CD4-positive, alpha-beta T cell treated with Interleukin-1 beta for 1 hour (primary cell): ENCODE measurements at regions not wholly inside any gene's neighbourhood (a gene's known extent, or its start where the extent isn't known, plus 50 kb on each side); places are given as distances from the start of the nearest gene placed in this dataset.
"Not testable (repeated sequence)": the region's sequence is repeated elsewhere in the genome, so short reads cannot be mapped to it uniquely, and the experiment has no call there.

Source experiments
- DNase-seq, 2 donors: peaks; one replicate each; pipeline ENCODE4 v3.0.0-alpha.2; 2020 to 2022

DNA sequence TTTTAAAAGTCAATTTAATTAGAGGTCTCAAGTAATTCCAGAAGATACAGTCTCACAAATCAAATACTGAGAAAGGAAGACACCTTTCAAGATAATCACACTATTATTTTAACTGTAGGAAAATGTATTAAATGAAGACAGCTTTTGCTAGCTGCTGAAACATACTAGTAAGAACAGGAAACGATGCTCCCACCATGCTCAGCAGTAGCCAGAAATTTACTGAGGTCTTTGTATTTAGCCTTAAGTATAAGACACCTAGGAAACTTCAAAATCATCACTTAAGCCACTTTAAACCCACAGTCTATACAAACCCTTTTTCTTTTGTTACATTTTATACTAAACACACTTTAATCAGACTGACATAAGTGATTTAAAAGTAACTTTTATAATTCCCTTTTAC, 72.7 kb upstream of the NPIPB12 start:
- not testable (repeated sequence) for DNase-seq

DNA sequence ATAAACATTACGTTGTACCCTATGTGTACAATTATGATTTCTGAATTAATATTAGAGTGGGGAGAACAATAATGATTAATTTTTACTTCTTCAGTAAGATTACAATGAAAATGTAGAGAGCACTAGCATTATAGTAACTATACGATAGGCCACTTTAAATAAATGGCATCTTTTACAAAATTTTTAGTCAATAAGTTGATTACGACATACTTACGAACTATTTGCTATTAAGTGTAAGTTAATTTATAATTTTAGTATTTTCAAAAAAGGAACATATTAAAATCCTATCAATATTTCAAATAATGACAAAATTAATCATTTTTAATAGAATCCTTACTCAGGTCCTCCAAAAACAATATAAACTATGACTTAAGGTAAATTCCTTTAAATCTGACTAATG, 75.6 kb upstream of the NPIPB12 start:
- not testable (repeated sequence) for DNase-seq

DNA sequence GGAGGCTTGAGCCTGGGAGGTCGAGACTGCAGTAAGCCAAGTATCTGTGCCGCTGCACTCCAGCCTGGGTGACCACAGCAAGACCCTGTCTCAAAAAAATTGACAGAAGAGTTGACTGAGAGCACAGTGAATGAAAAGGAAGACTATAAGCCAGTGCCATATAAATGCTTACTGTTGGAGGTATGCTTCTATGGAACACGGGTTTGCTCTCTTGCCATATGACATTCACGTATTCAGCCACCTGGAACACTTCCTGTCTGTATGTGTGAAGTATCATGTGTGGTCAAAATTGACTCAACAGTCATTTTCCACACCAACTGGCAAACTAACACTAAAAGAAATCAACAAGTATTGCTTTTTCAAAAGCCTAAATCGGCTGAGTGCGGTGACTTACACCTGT, 71.1 kb upstream of the SPN start:
- DNase-seq = not testable (repeated sequence)

DNA sequence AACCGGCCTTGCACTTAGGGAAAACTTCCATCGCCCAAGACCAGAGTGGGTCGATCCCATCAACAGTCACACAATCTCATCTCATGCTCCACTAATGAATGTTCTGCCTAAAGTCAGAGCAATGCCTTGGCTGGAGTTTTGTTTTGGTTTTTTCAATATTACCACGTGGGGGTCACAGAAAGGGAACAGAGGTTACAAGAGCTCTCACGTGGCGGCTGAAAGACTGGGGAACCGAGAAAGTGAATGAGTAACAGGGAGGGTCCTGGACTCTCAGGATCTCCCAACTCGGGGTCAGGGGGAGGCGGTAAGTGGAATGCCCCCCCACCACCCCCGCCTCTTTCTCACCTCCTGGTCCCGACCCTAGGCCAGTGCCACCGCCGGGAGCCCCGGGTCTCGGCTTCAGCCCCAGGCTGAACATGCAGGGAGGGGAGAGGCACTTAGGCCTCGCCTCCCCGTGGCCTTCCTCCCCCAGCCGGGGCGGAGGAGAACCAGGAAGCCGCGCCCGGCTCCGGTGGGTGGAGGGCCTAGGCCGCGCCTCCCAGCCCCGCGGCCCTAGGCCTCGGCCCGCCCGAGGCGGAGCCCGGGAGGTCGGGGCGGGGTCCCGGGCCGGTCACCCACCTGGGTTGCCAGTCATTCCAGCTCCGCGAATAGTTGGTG, 68.7 kb upstream of the SPN start:
- peak; percentile 43 to 65 for DNase-seq

DNA sequence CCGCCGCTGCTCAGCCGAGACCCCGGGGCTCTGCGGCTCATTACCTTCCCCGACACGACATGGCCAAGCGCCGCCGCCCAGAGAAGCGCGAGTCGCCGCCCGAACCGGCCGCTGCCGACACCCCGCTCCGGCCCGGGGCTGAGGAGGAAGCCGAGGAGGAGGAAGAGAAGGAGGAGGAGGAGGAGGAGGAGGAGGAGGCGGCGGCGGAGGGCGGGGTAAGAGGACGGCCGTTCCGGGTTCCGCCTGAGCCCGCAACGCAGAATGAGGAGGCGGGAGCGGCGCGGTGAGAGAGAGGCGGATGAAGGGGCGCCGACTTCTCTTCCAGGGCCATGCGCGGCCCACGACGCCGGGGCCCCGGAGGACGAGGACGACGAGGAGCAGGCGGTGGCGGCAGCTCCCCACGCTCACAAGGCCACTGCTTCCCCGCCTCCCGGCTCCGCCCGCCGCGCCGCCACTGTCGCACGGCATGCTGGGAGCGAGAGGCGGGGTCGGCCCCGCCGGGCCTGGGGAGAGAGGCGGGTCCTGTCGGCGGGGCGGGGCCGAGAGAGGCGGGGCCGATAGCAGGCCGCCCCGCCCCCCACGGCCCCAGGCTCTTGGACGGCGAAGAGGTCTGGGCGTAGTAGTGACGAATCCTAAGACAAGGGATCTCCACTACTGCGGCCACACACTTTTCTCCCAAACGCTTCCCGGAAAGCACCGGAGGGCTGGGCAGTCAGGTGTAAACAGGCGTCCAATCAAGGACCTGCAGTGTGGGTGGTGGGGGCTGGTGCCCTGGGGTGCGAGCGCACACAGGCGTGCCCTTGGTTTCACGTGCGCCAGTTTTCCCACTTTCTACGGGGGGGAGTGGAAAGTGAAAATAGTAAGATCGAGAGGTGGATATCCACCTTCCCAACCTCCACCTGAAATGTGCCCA, 67.9 kb upstream of the SPN start:
- peak; percentile 90 to 91 for DNase-seq

DNA sequence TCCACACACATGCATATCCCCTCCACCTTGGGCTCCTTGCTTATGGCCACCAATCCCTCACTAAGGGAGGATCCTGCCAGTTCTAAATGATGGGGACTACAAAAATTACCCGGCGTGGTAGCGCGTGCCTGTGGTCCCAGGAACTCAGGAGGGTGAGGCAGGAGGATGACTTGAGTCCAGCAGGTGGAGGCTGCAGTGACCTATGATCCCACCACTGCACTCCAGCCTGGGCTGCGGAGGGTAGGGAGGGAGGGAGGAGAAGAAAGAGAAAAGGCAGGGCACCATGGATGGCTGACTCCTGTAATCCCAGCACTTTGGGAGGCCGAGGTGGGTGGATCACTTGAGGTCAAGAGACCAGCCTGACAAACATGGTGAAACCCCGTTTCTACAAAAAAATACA, 66.0 kb upstream of the SPN start:
- not testable (repeated sequence) for DNase-seq

DNA sequence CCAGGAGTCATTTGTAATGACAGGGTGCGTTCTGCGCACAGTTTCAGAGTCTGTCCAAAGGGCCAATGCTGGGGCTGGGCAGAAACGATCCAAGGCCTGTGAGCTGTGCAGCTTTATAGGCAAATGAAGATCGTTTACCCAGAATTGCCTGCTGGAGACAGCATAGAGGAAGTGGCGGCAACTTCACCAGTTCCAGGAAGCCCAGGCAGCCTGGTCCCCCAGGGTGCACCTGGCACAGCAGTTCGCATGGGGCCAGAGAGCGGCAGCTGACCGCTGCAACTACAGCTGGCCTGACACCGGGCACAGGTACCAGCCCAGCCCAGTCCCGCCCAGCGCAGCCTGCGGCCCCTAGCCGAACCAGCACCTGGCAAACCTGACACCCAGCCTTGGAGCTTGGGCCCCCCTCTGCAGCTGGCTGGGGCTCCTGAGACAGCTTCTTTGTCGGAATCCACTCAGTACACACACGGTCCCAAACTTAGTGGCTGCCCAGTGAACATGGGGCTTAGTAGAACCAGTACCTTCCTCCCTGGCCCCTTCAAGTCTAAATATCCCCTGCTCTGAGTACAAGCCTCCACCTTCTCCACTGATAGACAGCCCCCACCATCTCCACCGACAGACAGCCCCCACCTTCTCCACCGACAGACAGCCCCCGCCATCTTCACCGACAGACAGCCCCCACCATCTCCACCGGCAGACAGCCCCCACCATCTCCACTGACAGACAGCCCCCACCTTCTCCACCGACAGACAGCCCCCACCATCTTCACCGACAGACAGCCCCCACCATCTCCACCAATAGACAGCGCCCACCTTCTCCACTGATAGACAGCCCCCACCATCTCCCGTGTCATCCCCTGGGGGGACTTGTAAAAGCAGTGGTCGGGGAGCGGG, 62.7 kb upstream of the SPN start:
- peak; percentile 50 to 52 for DNase-seq

DNA sequence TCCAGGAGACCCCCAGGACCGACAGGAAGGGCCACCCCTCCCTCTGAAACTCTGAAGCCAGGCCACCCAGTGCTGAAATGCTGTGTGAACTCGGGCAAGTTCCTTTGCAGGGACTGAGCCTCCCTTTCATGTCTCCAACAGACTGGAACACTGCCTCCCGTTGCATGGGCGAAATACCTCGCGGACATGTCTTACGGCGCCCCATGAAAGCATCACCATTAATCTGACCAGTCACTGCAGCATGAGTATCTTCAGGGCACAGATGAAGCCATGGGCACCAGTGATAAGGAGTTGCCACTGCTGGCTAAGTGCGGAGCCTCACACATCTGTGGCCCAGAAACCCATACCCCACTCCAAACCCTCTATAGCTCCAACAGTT, 60.8 kb upstream of the SPN start:
- not testable (repeated sequence) for DNase-seq

DNA sequence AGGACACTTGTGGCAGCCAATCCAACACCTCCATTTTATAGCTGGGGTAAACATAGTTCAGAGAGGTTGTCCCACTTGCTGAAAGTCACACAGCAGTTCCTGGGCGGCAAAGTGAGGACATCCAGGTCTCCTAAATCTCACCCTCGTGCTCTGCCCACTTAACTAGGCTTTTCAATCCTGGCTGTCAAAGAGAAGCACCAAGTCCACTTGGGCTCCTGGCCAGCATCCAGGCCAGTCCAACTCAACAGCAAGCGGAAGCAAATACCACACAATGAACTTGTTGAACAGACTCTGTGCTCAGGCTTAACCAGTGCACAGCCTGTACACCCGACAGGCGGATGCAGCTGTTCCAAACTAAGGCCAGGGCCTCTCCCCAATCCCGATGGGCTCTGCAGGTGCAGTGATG, 60.4 kb upstream of the SPN start:
- not testable (repeated sequence) for DNase-seq

DNA sequence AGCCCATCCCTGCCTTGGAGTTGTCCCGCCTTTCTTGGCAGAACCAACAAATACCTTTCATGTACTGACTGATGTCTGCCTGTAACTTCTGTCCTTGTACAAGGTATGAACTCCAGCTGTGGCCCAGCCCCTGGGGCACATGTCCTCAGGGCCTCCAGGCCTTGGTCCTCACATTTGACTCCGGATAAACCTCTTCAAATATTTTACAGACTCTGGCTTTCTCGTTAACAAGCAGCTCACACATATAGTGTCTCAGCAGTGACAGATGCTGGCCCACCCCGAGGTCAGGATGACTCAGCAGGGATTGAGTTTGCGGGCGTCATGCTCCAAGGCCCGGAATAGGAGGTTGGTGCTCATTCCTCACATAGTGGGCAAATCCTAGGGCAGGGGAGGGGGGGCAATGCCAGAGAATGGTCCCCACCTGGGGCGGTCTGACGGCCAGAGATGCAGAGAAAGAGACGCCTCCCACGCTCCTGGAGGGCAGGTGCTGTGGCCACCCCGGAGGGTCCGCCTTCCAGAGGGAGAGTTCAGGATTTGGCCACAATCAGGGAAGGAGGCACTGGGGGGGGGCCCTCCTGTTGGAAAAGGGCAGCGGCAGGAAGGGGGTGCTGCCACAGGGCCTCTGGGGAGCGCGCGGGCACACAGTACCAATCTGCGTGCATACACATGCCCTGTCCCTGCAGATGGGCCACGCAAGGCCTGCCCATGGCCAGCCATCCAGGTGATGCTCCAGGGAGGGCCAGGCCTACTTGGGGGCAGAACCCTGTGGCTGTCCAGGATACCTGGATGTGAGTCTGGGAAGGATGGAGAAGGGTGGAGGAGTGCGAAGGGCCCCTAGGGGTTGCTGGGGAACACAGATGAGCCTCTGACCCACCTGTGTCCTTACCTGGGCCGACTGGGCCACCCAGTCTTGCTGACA, 58.2 kb upstream of the SPN start:
- DNase-seq = not testable (repeated sequence)

DNA sequence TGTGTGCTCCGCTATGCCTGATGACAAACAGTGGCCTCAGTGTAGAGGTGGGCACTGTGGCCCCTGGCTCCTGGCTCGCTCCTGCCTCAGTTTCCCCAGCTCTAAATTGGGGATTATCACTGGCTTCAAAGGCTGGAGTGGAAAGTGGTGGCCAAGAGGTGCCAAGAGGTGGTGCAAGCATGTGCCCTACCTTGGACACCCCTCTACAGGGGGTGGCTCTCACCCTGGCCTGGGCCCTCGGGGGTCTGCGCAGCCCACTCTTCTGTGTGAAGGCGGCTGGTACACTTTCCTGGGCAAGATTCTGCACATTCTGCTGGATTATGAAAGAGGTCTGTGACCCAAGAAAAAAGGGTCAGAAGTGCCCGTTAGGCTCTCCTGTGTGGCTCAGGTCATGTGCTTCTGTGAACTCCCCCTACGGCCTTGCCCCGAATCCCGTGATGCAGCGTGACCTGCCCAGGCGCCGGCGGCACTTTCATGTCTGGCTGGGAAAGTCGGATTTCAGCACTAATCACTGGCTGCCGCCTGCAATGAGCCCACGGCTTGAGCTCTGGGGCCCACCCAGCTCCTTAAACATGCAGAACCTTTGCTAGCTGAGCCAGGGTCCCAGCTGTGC, 57.3 kb upstream of the SPN start:
- not testable (repeated sequence) for DNase-seq

DNA sequence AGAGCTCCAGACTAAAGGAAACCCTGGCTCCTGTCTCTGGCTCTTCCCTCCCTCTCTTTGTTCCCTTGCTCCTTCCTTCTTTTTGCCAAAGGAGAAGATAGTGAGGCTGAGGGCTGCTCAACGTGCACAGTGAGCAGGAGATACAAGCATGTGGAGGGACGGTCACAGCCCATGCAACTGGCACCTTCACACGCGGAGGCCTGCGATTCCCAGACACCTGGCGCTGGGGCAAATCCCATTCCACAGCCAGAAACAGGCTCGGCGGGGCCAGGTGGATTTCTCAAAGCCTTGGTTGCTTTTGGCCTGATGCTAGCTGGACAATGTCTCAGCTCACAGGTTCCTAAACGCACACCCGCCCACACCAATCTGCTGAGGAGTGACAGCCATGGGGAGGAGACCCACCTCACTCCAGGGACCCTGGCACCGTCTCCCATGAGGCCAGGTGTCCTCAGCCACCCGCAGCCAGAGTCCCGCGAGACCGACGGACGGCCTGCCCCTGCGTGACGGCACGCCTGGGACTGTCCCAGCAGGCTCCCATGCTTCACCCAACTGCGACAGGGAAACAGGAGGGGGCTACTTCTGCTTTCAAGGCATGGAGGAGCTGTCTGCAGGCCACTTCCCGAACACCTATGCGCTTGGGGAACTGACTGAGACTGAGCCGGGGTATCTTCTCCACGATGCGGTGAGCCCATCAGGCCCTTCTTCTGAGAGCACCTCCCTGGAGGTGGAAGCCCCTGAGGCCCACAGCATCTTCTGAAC, 56.2 kb upstream of the SPN start:
- peak in 1 of 2 donors; percentile 46 for DNase-seq

DNA sequence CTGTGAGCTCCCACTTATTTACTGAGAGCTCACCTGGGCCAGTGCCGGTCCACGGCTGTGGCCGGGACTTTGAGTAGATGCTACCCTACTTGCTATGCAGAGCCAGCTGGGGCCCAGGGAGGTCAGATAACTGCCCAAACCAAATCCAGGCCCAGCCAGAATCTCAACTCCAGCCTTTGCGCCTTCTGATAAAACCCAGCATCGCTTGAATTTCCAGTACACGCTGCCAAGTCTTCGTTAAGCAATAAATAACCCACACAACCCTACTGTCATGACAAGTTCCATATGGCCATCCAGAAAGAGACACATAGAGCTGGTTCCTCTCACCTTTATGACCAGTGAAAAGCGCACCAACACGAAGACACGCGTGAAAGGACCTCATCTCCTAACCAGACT, 55.6 kb upstream of the SPN start:
- DNase-seq = not testable (repeated sequence)

DNA sequence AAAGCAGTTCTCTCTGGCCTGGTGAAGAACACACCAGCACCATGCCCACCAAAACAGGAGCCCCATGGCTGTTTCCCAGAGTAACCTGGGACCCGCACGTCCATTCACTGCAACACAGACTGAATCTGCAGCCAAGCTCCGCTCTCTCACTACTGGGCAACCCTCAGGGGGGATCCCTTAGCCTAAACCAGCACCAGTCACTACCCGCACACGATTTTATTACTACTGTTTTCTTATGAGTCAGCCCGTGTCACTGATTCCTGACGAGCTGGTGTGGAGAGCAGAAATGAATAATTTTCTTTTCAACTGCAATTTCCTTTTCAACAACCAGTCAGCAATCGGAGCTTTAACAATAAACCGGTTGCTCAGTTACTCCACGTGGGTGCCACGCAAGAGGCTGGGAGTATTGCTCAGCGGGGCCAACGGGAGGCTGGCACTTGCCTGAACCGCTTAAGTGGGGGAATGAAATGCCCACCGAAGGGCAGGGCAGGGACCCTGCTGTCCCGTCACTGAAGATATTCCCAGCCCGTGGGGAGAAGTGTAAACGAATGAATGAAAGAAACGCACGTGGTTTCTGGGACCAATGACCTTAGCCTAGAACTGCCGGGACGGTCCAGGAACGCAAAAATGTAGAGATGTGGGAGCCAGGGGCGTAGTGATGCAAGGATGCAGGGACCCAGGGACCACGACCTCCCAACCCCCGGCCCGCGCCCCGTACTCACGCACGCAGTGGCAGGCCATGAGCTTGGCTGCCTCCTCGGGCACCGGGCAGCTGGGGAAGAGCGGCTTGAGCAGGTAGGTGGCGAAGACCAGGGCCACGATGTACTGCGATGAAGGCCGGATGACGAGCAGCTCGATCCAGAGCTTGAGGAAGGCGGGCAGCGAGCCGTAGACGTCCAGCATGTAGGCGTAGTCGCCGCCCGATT, 50.4 kb upstream of the SPN start:
- DNase-seq = peak; percentile 39
